KOPT-K1 (cell line): ENCODE measurements at regions not wholly inside any gene's neighbourhood (a gene's known extent, or its start where the extent isn't known, plus 50 kb on each side); places are given as distances from the start of the nearest gene placed in this dataset.

Experiments
- H3K27ac ChIP-seq: fragments of 200-600 bp; sonication (generic); 2 replicates; pipeline ENCODE4 v1.5.1; 2016; ENCODE audit warnings: antibody characterized with exemption, mild to moderate bottlenecking, low read depth, low read length; ENCODE audit not compliant: poor library complexity, severe bottlenecking
- H3K36me3 ChIP-seq: fragments of 200-600 bp; sonication (generic); 2 replicates; pipeline ENCODE4 v1.5.1; 2017; ENCODE audit warnings: antibody characterized with exemption, mild to moderate bottlenecking, low read length, moderate library complexity; ENCODE audit not compliant: insufficient read depth
- H3K9me3 ChIP-seq: fragments of 200-600 bp; sonication (generic); 2 replicates; pipeline ENCODE4 v1.5.1; 2017; ENCODE audit warnings: antibody characterized with exemption, low read length, mild to moderate bottlenecking; ENCODE audit not compliant: insufficient read depth, poor library complexity, severe bottlenecking

DNA sequence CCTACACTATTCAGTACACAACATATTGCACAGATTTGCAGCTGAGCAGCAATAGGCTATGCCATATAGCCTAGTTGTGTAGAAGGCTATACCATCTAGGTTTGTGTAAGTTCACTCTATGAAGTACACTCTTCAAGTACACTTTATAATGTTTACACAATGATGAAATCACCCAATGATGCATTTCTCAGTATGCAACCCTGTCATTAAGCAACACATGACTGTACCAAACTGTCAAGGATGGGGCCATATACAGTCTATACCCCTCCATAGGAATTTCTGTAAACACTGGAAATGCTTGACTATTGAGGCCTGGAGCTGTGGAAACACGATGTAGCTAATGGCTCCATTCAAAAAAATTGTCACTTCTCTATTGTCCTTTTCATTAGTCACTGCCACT, 535.4 kb downstream of the EPM2A start:
- H3K27ac ChIP-seq: no peak overlapping the region
- no peaks in the 10 kb centered on the region for H3K36me3 ChIP-seq
- no peaks in the 10 kb centered on the region for H3K9me3 ChIP-seq

DNA sequence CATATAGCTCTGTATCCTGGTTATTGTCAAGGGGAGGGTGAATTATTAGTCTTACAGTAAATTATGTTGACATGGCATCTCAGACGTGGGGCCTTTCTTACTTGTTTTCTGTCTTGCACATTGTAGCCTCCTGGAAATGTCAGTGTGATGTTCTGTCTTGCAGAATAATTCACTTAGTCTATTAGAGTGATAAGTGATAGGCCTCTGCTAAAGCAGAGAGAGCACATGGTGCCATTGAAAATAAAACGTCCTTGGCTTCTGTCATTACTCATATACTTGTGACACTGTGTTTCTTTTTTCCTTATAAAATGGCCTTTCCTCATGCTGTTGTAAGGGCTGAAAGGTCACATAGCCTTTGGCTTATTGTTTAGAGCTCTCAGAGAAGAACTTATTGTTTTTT, 531.0 kb downstream of the EPM2A start:
- Histone ChIP-seq H3K36me3 (no peaks in the 10 kb centered on the region), H3K27ac (no peak overlapping the region), H3K9me3 (no peaks in the 10 kb centered on the region)

- no peak overlapping the region for H3K27ac ChIP-seq
- H3K36me3 ChIP-seq: no peaks in the 10 kb centered on the region
- H3K9me3 ChIP-seq: no peaks in the 10 kb centered on the region
Measured at GRCh38 chr6:145206247-145206907, 528.9 kb downstream of the EPM2A start.

DNA sequence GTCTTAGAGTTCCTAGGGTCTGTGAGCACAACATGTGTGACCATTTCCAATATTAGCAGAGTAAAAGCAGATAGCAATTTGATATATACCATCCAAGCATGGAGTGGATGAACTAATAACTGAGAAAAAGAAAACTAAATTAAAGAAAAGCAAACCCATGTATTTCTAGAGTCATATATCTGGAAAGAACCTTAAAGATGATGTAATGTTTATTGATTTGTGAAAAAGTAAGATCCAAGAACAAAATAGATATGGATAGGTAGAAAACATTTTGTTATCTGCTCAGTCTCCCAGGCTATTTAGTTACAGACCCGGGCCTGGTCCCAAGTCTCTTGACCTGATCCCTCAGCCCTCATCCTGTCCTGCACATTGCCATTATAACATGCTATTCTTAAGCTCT, 526.8 kb downstream of the EPM2A start:
- no peaks in the 10 kb centered on the region for H3K36me3 ChIP-seq
- no peak overlapping the region for H3K27ac ChIP-seq
- H3K9me3 ChIP-seq: no peaks in the 10 kb centered on the region

GRCh38 chr6:145209272-145209671, 526.0 kb downstream of the EPM2A start:
- Histone ChIP-seq H3K9me3 (no peaks in the 10 kb centered on the region), H3K27ac (no peak overlapping the region)

GRCh38 chr6:145212813-145213212, 522.5 kb downstream of the EPM2A start:
- Histone ChIP-seq H3K27ac (no peak overlapping the region), H3K36me3 (no peaks in the 10 kb centered on the region), H3K9me3 (no peaks in the 10 kb centered on the region)

More at GRCh38 chr6:145209272-145209671, 526.0 kb downstream of the EPM2A start:
- H3K36me3 ChIP-seq: no peaks in the 10 kb centered on the region

- Histone ChIP-seq H3K27ac (no peak overlapping the region), H3K36me3 (no peaks in the 10 kb centered on the region), H3K9me3 (no peaks in the 10 kb centered on the region)
Measured at GRCh38 chr6:145213614-145214013, 521.7 kb downstream of the EPM2A start.

DNA sequence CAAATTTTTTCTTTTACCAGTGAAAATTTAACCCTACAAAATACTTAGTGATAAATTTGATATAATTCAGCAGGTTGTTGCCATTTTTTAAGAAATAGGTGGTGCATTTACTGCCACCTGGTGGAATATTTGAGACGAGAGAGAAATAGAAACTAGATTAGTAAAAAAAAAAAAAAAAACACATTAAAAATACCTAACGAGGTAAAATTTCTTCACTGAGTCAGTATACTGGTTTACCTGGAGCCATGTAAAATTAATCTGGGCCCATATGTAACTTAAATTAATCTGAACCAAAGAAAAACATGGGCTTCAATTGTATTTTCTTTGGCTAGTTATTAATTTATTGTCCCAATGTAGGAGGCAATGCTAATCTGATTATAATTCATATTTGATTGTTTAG, 520.8 kb downstream of the EPM2A start:
- Histone ChIP-seq H3K27ac (no peak overlapping the region), H3K9me3 (no peaks in the 10 kb centered on the region), H3K36me3 (no peaks in the 10 kb centered on the region)

GRCh38 chr6:145224450-145224849, 510.9 kb downstream of the EPM2A start:
- H3K27ac ChIP-seq: no peak overlapping the region
- H3K36me3 ChIP-seq: no peaks in the 10 kb centered on the region
- no peaks in the 10 kb centered on the region for H3K9me3 ChIP-seq

- H3K36me3 ChIP-seq: no peaks in the 10 kb centered on the region
- no peak overlapping the region for H3K27ac ChIP-seq
- no peaks in the 10 kb centered on the region for H3K9me3 ChIP-seq
Measured at GRCh38 chr6:145225500-145225899, 509.8 kb downstream of the EPM2A start.

DNA sequence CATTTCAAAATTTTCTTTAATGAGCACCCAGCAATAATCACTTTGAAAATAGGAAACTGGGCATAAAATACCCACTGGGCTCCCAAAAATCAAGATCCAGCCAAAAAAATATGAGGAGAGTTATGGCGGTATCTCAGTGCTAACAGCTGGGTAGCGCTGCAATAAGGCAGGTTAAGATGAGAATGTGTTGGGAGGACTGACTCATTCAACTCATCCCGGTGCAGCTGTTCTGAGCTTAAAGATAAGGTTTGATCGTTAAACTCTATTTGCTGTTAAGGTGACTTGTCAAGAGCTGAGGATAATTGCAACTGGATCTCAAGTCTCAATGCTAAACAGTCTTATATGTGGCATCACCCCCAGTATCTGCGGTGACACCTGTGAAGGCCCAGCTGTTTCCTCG, 507.7 kb downstream of the EPM2A start:
- H3K36me3 ChIP-seq: no peaks in the 10 kb centered on the region
- no peaks in the 10 kb centered on the region for H3K9me3 ChIP-seq
- H3K27ac ChIP-seq: no peak overlapping the region

GRCh38 chr6:145228962-145229582, 506.2 kb downstream of the EPM2A start:
- H3K27ac ChIP-seq: no peak overlapping the region
- no peaks in the 10 kb centered on the region for H3K9me3 ChIP-seq
- H3K36me3 ChIP-seq: no peaks in the 10 kb centered on the region

DNA sequence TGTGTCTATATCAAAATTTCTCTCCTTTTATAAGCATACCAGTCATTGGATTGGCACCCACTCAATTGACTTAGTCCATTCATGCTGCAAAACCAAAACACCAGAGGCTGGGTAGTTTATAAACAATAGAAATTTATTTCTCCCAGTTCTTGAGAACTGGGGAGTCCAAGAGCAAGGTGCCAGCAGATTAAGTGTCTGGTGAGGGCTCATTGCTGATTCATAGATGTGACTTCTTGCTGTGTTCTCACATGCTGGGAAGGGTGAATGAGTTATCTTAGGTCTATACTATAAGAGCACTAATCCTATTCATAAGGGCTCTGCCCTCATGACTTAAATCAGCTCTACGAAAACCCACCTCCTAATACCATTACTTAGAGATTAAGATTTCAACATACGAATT, 501.4 kb downstream of the EPM2A start:
- H3K36me3 ChIP-seq: no peaks in the 10 kb centered on the region
- no peak overlapping the region for H3K27ac ChIP-seq
- H3K9me3 ChIP-seq: no peaks in the 10 kb centered on the region

- no peaks in the 10 kb centered on the region for H3K9me3 ChIP-seq
- no peak overlapping the region for H3K27ac ChIP-seq
- no peaks in the 10 kb centered on the region for H3K36me3 ChIP-seq
Measured at GRCh38 chr6:145235207-145235606, 500.1 kb downstream of the EPM2A start.

- H3K36me3 ChIP-seq: no peaks in the 10 kb centered on the region
- H3K9me3 ChIP-seq: no peaks in the 10 kb centered on the region
- no peak overlapping the region for H3K27ac ChIP-seq
Measured at GRCh38 chr6:145238787-145239186, 496.5 kb downstream of the EPM2A start.

GRCh38 chr6:145241039-145241438, 494.3 kb downstream of the EPM2A start:
- no peak overlapping the region for H3K27ac ChIP-seq
- H3K9me3 ChIP-seq: no peaks in the 10 kb centered on the region
- no peaks in the 10 kb centered on the region for H3K36me3 ChIP-seq
